SW 1271 (cell line): ENCODE measurements at regions not wholly inside any gene's neighbourhood (a gene's known extent, or its start where the extent isn't known, plus 50 kb on each side); places are given as distances from the start of the nearest gene placed in this dataset.

ENCODE experiments used
- DNase-seq, 2 experiments: peaks; one replicate each; lab custom pipeline; 2025; lab: John Stamatoyannopoulos, UW

DNA sequence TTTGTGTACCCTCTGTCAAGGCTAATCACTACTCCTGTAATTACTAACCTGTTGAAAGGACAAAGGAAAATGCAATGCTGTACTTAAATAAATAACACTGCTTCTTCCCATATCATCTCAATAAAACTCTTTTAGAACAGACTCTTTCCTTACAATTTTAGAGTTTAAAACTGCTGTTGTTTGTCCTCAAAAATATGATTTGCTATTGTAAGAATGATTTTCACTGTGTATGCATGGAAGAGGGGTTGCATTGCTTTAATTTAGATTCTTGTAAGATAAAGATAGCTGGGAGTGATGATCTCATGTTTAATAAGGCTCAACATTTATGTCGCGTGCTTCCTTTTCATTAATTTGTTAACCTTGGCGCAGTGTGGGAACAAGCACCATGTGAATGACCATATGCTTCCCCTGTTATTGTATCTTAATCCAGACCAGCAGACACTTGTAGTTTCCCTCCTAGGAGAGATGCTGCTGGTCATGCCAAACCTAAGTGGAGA is 89.8 kb upstream of the ATXN1 start:
- DNase-seq, result no peak

DNA sequence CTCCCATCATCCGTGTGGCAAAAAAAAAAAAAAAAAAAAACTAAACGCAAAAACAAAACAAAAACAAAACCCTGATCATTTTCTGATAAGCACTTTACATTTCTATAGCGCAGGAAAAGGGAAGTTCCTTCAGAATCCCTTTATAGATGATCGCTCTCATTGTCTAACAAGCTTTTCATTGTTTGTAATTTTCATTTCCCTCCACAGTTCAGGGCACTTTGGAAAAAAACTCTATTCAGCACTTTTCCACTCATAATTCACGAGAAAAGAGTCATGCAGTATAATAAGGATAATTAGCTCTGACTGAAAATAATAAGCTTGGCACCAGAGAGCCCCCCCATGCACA is 89.4 kb upstream of the ATXN1 start:
- DNase-seq, result no peak

DNA sequence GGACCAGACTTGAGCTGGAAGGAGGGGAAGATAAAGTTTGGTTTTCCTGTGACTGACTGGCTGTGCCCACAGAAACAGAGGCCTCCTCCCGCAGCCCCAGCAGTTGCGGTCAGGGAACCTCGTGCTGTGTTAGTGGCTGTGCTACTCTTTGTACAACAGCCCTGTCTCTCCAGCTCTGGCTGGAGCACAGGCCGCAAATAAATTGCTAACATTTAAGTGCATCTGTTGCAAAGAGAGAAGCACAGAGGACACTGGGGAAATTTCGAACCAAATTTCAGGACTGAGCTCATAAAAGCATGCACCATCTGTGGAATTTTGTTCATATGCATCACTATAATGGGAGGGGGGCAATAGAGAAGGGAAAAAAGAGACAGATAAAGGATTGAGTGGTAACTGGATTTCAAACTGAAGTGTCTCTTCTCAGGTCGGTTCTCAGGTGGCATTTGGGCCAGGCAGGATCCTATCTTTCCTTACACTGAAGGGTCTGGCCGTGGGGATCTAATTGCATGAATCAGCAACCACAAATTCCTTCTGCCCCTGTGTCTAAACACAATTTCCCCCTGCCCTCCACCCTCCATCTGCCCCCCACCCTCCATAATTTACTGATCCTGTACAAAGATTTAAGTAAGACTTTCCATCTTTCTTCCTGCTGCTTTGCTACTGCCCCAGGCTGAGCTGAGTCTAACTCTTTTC is 88.9 kb upstream of the ATXN1 start:
- DNase-seq, result no peak

GRCh38 chr6:16849280-16849987 is 88.2 kb upstream of the ATXN1 start:
- DNase-seq, result no peak

DNA sequence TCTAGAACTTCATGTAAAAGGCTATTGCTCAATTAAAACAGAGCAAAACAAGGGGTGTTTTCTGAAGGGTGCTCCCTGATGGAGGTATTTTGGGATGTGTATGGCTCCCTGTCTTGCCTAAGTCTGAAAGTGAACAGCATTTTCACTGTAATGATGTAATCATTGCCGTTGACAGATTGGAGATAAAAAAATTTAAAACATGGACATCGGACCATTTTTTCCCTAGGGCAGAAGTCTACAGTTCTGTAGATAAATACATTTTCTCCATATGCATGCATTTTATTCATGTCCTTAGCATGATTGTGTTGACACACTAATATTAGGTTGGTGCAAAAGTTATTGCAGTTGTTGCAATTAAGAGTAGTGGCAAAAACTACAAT is 85.1 kb upstream of the ATXN1 start:
- DNase-seq, result no peak

DNA sequence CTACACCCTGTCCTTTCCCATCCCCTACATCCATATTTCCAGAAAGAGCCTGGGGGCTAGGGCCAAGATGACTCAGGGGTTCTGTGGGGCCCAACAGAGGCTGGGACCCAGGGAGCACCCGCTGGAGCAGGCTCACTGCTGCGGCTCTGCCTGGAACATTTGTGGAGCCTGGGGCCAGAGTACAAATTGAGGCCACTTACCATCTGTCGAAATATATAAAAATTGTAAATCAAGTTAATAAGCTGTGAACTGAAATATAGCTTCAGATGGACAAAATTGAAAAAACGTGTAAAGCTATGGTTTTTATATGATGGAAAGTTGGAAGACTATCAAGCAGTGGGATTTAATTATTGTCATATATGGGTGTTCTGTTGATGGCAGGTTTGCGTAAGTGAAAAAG is 82.9 kb upstream of the ATXN1 start:
- DNase-seq, result no peak

- DNase-seq, result no peak
Observed at GRCh38 chr6:16842676-16843075, 81.4 kb upstream of the ATXN1 start.

GRCh38 chr6:16841241-16841640 is 80.0 kb upstream of the ATXN1 start:
- DNase-seq, result no peak

- no peak for DNase-seq
Observed at GRCh38 chr6:16840725-16841124, 79.5 kb upstream of the ATXN1 start.

DNA sequence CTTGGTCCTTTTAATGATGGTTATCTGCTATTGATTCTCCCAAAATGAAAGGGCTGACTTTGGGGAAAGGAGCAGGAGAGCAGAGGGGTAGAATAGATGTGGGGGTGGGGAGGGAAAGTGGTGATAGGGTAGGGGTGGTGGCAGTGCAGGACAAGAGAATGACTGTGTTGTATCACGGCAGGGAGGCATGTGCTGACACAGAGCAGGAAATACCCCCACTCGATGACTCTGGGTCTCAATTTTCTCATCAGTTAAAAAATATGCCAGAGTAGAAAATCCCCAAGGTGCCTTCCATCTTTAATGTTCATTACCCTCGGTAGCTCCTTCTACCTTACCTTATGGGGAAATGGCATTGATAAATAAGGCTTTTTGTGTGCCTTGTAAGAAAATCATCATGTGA is 79.0 kb upstream of the ATXN1 start:
- DNase-seq, result no peak

DNA sequence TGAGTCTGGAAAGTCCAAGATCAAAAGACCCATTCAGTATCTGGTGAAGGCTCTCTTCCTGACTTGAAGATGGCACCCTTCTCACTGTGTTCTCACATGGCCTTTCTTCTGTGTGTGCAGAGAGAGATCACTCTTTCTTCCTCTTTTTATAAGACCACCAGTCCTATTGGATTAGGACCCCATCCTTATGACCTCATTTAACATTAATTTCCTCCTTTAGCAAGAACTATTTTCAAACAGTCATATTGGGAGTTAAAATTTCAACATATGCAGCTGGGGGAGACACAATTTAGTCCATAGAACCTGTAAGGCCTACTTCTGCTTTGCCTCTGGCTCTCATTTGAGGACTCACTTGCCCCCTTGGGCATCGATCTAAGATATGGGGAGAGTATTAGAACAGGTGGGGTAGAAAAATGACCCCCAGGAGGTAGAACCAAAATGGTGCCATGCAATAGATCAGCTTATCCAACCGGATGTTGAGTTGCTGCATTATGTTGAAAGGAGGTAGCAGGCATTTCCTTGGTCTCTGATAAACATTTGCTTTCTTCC is 78.4 kb upstream of the ATXN1 start:
- DNase-seq, result no peak

DNA sequence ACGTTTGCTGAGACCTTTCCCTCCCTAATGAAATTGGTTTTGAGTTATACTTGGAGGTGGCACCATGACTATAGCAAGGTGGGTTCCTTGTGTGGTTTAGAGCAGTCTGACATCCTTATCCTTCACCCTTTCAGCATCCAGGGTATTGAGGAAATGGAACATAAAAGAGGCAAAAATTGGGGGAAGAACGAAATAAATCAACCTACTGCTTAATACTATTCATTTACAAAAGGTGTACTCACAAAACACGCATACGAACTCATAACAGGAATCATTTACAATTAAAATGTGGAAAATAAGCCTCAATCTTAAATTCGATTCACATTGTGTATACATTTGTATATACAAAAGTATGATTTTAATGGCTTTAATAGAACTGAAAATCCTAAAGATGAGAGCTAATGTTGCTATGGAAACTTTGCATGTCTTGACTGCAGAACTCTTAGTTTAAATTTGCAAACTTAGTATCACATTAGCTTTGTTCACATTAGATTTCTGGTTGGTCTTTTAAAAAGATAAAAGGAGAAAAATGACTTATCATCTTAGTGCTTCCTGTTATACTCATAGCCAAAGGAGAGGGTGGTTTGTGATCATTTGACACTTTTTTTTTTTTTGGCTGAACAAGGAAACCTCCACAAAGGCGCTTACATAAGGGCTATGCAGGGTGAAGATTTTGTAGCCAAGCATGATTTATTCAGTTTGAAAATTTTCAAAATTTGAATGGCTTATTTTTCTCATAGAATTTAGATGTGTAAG is 76.1 kb upstream of the ATXN1 start:
- DNase-seq, result no peak

DNA sequence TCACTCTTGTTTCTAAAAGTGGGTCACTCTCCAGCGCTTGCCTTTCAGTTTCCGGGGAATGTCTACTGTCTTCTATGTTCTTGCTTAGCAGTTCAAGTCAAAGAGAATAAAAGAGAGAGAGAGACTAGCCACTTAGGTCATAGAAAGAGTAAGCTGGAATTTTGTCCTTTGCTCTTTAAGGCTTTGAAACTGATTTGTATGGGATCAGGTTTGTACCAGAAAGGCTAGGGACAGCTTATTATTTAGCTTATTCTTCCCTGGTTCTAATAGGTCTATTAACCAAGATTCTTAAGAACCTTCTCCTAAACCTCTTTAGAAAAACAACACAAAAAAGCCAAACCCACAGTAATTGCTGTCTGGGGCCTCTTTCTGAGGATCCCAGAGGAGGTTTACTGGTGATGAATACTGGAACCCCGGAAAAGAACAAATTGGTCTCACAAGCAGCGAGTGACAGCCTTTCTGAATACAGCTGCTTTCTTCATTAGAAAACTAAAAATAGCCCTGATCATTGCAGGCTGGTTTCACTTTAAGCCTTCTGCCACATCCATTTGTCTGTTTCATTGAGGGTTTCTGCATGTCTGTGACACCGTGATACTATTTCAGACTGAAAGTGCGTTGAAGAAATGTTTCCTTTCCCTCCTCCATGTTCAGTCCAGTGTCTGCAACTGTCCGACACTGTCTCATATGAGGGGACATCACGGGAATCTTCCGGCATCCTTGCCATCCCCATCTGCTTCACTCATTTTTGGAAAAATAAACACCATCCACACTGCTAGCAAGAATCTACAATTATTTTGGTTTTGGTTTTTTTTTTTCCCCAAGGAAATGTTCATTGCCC is 75.1 kb upstream of the ATXN1 start:
- DNase-seq, result no peak

GRCh38 chr6:16834242-16834641 is 73.0 kb upstream of the ATXN1 start:
- no peak for DNase-seq

GRCh38 chr6:16832721-16833120 is 71.5 kb upstream of the ATXN1 start:
- no peak for DNase-seq

DNA sequence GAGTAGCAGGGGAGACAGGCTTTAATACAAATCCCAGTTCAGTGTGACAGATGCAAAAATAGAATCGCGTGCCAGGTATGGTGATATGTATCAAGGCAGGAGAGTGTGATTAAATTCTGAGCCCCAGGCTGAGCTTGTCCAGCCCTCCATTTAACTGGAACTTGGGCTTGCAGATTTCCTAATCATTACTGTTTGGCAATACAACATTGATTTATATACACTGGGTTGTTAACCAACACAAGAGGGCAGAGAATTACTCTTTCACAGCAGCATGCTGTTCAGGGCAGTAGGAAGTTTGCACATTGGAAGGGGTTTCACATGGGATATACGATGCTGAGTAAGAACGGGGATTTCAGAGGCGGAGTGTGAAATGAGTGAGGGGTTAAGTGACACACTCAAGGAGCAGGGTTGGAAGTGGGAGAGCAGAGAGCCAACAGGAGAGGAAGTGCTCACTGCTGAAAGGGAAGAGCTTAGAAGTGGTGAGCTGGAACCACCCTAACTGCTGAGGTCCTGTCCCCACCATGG is 70.8 kb upstream of the ATXN1 start:
- DNase-seq, result no peak

DNA sequence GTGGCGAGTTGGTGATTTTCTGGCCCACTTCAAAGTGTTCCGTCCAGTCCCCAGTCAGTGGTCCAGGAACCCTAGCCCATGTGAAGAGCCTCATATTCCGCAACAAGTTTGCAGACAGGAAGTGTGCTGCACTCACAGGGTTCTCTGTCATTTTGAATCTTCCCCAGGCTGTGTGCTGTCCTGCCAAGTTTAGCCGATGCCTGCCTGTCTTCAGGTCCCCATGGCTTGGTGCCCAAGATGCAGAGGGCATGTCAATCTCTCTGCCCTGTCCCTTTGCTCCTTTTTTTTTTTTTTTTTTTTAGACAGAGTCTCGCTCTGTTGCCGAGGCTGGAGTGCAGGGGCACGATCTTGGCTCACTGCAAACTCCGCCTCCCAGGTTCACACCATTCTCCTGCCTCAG is 69.9 kb upstream of the ATXN1 start:
- DNase-seq, result no peak

DNA sequence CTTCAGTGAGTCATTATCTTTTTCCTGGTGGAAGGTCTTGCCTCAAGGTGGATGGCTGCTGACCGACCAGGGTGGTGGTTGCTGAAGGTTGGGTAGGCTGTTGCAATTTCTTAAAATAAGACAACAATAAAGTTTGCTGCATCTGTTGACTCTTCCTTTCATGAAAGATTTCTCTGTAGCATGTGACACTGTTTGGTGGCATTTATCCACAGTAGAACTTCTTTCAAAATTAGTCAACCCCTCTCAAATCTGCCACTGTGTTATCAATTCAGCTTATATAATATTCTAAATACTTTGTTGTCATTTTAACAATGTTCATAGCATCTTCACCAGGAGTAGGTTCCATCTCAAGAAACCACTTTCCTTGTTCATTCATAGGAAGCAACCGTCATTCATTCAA is 66.8 kb upstream of the ATXN1 start:
- DNase-seq, result no peak

GRCh38 chr6:16827627-16828026 is 66.4 kb upstream of the ATXN1 start:
- no peak for DNase-seq

- DNase-seq, result no peak
Observed at GRCh38 chr6:16825784-16826183, 64.5 kb upstream of the ATXN1 start.

DNA sequence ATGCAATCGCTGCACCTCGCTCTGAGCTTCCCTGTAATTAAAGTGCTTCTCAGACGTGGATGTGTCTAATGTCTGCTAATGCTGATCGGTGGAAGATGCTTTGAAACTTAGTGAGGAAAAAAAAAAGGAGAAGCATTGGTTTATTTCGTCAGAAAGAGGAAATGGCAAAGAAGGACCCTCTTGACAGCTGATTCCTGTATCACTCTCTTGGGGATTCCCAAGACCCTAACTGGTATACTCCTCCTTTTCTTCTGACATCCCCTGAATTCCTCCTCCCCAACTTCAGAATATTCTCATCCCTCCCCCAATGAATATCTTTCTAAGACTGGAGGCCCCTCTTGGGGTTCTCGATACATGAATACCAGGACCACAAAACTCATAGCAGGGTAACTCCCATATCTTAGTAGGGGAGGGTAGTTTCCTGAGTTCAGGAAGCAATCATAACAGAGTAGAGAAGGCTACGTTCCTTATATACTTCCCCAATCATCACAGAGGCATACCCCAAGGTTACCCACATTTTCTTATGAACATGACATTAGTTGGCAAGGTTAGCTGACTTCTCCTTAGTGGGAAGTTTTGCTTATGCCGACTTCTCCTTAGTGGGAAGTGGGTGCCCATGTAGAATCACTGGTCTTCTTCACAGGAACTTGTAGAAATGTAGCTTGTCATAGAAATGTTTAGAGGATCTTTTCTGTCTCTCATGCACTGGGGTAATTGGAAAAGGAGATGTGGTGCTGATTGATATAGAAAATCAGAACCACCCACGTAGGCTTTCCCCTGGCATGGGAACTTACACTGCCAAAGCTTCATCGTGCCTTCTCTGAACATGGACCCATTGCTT is 63.8 kb upstream of the ATXN1 start:
- DNase-seq, result no peak
